CD4-positive, alpha-beta T cell treated with Interleukin-17A for 4 hours (primary cell): ENCODE measurements at regions not wholly inside any gene's neighbourhood (a gene's known extent, or its start where the extent isn't known, plus 50 kb on each side); places are given as distances from the start of the nearest gene placed in this dataset.
"Not testable (repeated sequence)": the region's sequence is repeated elsewhere in the genome, so short reads cannot be mapped to it uniquely, and the experiment has no call there.

Experiments used
- DNase-seq: peaks from one replicate; pipeline ENCODE4 v3.0.0-alpha.2; 2020; ENCODE audit warnings: mixed read lengths

DNA sequence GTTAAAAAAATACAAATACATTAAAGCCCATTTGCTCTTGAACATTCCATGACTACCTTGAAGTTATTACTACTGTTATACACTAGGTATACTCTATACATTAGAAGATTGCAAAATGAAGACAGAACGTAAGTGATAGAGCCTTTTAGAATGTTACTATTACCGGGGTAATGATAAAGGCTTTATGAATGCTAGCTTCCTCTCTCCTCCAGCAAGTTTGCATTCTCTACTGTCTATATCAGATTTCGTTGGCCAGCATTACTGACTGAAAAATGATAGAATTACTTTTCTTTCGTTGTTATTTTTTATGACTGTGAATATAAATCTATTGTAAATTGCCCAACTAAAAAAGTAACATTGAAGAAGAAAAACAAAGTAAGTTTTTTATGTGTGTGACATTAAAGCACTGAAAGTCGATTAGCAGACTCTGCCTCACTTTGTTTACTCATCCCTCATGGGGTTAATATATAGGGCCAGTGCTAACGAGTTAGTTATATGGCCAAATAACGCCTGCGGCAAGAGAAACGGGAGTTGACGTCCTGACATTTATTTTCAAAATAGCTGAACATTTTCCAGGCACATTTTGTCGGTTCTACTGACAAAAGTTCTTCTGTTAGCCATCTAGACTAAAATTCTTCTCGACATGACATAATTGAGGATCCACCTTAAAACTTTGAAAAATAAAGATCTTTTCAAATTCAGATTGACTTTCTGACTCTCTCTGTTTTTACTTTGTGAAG is 163.8 kb upstream of the KITLG start:
- no peak for DNase-seq

DNA sequence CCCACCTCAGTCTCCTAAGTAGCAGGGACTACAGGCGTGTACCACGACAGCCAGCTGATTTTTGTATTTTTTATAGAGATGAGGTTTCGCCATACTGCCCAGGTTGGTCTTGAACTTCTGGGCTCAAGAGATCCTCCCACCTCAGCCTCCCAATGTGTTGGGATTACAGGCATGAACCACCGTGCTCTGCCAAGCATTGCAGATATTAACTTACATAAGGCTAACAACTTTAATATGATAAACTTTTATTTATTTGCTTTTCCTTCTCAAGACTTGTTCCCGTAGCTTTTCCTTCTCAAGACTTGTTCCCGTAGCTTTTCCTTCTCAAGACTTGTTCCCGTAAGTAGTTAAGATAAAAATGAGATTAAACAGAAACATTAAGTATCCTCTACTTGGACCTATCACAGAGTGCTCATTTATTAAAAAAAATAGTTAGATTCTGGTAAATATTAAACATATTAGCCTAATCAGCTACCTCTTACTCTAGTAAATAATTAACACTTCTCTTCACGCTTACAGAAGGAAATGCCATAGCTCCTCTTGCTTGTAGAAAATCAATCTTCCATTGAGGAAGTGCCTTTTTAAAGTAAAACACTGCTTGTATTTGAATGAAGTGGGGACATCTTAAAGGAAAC is 157.7 kb upstream of the KITLG start:
- no peak for DNase-seq

DNA sequence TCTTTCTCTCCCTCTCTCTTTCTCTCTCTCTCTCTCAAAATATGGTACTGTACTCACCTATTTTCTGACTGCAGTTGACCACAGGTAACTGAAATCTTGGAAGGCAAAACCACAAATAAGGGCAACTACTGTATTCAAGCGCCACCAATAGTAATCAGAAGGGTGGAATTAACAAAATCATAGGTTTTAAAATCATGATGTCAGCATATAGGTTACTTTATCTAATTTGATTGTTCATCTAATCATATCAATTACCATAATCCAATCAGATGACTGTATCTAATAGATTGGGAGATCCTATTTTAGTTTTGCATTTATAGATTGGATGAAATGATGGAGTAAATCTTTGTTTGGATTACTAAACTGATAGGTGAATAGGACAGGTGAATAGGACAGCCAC is 155.8 kb upstream of the KITLG start:
- no peak for DNase-seq

DNA sequence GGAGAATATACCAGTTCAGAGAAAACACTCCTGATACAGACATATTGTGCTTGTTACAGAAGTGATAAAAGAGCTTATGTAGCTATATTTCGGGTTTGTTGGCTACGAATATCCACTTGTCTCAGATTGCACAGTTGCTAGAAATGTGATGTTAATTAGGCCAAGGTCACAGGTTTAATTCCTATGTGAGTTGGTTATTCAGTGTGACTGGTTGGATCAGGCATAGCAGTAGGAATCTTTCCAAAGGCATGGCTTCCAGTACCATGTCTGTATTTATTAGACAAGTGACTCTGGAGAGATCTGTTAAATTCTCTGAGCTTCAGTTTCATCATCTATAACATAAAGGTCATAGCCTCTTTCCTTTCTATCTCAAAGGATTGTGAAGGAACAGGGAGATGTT is 152.7 kb upstream of the KITLG start:
- no peak for DNase-seq

DNA sequence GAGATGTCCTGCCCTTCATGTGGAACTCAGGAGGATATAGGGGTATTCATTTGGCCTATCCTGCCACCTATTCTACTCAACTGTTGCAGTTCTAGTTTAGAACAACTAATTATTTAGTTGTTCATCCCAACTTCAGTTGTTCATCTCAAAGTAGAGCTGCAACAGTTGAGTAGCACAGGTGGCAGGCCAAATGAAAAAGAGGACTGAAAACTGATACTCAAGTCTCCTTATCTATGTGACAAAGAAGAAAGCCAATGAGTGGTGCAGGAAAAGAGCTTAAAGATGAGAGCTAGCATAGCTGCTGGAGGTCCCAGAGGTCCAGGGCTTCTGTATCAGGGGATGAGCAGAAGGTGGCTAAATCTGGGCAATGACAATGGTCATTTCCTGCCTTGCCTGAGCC is 148.9 kb upstream of the KITLG start:
- no peak for DNase-seq

DNA sequence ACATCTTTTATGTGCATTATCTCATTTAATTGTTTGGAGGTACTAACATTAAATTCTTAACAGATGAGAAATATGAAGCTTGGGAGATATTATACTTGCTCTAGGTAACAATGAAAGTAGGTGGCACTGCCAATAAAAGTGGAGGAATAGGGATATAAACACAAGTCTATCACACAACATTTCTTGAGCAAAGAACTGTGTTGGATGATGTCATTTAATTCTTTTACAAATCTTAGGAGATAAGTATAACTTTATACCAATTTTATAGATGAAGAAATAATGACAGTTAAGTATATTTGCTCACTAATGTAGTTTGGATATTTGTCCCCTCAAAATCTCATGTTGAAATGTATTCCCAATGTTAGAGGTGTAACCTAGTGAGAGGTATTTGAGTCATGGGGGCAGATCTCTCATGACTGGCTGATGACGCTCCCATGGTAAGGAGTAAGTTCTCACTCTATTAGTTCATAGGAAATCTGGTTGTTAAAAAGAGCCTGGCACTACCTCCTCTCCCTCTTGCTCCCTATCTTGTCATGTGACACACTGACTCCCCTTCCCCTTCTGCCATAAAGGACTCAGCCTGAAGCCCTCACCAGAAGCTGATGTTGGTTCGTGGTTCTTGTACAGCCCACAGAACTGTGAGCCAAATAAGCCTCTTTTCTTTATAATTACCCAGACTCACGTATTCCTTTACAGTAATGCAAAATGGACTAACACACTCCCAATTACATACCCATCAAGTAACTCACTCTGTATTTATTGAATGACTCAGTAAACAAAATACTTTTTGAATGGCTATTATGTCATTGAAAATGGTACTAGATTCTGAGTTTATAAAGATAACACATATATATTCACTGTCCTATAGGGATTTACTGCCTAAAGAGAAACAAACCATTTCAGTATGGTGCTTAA is 146.8 kb upstream of the KITLG start:
- no peak for DNase-seq

DNA sequence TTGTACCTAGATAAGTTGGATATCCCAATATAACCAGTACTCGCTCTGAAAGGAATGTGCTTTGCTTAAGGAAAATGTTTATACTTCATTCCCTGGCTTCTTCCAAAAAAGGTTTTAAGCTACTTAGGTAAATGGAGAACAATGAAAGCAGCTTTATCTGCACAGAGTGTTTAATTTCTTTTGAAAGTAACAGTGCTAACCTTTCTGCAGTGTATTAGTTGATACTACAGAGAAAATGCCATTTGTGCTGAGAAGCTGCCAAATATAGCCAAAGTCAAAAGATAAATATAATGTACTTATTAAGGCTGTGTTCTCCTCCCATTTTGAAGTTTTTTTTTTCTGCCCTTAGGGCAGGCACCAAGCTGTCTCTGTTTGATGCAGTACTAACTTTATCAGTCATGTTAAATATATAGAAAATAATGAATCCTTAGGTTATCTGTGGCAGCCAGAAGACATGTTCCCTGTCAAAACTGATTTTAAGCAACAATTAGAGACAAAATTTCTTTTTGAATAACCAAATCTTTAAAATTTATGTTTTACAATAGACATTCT is 145.4 kb upstream of the KITLG start:
- no peak for DNase-seq

DNA sequence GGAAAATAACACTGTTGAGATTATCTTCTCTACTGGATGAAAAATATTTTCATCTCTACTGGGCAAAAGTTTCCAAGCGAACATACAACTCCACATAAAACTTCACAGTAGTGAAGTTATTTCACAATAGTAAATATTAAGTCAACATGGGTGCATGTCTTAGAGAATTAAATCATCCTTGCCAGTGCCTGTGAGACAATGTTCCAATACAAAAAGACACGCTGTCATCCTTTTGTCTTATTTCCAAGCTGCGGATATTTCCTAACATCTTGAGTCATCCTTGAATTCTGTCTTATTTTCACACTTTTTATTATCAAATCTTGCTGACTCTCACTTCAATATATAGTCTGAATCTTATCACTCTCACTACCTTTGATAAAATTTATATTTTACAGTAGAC is 142.9 kb upstream of the KITLG start:
- no peak for DNase-seq

DNA sequence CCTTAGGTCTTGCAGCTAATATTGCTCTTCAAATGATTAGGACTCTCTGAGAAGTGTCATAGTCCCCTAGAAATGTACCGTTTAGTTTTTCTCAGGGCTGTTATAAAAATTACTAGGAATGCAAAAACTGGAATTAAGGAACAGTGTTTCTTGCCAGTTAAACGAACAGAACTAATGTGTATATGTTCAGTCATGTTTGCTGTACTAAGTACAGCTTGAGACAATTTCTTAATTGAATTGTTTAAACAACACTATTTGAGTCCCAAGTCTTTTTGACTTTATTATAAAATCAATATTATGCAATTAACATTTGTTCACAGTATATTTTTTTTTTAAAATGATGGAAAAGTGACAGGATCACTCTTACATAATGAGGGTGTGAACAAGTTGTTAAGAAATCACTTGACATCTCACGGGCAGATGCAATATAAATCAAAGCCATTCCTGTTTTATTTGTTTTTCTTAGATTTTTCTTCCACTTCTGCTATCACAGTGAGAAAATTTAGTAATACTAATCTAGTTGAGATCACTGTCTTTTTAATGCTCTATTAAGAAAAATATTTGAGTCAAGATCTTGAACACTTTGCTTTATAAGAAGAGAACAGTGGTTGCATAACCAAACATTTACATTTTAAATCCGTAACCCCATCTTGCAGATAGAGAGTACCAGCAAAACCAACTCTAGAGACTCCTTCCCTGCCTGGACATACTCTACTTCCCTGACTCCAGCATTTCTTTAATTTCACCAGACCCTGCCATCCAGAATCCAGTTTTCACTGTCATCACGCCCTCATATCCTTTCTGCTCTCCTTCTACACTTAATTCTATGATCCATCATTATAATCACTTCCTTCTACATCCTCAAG is 140.7 kb upstream of the KITLG start:
- no peak for DNase-seq

DNA sequence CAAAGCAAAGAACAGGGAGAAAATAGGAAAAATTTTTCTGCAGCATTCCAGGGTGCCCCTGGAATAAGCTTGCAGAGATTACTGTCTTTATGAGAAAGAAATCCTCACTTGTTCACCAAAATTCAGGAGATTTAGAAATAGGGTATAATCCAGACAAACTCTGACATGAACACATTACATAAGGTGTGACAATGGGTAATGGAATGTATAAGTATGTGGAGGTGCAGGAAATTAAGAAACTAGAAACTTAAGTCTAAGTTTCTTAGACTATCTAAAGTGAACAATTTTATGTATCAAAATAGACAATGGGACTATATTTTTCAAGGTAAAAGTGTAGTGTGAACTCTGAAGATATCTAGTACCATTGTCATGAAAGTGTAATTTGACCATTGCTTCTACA is 140.0 kb upstream of the KITLG start:
- no peak for DNase-seq

DNA sequence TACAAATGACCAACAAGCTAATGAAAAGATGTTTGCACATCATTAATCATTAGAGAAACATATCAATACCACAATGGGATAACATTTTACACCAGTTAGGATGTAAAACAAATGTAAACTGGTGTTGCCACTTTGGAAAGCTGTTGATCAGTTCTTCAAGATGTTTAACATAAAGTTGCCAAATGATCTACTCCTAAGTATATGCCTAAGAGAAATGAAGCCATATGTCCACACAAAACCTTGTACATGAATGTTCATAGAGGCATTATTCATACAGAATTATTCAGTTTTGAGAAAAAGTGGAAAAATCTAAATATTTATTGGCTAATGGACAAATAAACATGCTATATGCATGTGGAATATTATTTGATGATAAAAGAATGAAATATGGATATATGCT is 136.9 kb upstream of the KITLG start:
- DNase-seq, result no peak

DNA sequence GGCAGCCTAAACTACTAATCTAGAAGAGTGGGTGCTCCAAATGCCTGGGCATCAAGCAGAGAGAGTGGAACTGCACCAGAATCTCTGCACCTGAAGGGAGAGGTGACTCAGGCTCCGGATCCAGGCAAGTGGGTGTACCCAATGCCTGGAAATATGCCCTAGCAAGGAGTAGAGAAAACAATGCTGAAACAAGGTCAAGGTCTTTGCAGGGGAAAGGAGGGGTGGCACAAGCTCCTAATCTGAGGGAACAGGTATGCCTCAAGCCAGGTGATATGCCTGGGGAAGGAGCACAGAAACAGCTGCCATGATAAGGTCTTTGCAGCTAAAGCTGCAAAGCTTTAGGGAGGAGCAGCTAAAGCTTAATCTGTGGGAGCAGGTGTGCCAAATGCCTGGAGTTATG is 136.0 kb upstream of the KITLG start:
- no peak for DNase-seq

DNA sequence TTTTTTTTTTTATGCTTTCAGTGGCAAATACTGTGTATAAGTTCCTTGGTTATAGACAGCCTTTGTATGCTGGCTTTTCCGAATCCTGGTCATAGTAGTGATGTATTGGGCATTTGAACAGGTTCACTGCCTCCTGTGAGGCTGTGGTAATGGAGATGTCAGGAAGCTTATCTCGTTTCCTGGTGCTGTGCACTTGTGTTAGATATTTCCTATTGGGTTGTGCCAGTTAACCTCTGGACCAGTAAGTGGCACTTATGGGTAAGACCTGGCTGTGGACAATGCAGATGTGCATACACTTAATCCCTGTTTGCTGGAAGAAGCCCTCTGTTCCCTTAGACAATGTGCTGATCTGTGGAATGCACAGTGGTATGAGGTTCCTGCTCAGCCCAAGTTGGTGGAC is 135.4 kb upstream of the KITLG start:
- DNase-seq, result no peak

DNA sequence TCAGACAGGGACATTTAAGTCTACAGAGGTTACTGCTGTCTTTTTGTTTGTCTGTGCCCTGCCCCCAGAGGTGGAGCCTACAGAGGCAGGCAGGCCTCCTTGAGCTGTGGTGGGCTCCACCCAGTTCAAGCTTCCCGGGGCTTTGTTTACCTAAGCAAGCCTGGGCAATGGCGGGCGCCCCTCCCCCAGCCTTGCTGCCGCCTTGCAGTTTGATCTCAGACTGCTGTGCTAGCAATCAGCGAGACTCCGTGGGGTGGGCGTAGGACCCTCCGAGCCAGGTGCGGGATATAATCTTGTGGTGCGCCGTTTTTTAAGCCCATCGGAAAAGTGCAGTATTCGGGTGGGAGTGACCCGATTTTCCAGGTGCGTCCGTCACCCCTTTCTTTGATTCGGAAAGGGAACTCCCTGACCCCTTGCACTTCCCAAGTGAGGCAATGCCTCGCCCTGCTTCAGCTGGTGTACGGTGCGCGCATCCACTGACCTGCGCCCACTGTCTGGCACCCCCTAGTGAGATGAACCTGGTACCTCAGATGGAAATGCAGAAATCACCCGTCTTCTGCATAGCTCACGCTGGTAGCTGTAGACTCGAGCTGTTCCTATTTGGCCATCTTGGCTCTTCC is 134.1 kb upstream of the KITLG start:
- not testable (repeated sequence) for DNase-seq

DNA sequence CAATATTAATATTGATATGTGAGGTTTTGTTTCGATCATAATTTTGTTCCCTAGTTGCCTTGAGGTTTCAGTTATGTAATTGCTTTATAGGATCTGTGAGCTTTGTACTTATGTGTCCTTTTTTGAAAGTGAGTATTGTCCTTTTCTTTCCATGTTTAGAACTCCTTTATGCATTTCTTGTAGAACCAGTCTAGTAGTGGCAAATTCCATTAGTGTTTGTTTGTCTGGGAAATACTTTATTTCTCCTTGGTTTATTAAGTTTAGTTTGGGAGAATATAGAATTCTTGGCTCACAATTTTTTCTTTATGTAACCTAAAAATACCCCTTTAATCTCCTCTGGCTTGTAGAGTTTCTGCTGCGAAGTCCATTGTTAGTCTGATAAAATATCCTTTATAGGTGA is 127.5 kb upstream of the KITLG start:
- DNase-seq, result no peak

DNA sequence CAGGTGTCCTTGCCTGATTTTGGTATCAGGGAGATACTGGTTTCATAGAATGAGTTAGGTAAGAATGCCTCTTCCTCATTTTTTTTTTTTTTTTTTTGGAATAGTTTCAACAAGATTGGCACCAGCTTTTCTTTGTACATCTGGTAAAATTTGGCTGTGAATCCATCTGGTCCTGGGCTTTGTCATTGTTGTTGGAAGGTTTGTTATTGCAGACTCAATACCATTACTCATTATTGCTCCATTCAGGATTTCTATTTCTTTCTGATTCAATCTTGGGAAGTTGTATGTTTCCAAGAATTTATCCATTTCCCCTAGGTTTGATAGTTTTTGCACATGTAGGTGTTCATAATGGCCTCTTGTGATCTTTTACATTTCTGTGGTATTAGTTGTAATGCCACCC is 126.0 kb upstream of the KITLG start:
- DNase-seq, result no peak

DNA sequence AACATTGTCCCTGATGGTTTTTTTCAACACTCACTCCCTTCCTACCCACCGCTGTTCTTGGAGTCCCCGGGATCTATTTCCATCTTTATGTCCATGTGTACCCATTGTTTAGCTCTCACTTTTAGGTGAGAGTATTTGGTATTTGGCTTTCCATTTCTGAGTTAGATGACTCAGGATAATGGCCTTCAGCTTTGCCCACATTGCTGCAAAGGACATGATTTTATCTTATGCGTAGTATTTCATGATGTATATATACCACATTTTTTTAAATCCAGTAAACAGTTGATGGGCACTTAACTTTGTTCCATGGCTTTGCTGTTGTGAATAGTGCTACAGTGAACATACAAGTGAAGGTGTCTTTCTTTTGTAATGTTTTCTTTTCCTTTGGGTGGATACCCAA is 123.5 kb upstream of the KITLG start:
- no peak for DNase-seq

DNA sequence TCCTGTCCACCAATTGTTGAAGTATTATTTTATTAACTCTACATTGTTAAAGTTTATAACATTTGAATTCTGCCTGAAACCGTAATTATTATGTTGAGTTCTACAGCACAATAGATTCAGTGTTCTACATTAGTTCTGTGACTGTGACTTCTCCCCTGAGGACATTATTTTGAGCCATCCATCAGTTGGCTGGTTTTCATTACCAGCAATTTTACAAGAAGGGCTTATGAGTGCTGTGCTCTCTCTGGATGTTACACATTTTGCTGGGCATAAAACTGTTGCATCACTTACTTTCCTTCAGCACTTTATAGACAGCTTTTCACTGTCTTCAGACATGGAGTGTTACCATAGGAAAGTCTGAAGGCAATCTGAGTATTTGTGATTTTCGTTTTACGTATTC is 118.2 kb upstream of the KITLG start:
- DNase-seq, result no peak

DNA sequence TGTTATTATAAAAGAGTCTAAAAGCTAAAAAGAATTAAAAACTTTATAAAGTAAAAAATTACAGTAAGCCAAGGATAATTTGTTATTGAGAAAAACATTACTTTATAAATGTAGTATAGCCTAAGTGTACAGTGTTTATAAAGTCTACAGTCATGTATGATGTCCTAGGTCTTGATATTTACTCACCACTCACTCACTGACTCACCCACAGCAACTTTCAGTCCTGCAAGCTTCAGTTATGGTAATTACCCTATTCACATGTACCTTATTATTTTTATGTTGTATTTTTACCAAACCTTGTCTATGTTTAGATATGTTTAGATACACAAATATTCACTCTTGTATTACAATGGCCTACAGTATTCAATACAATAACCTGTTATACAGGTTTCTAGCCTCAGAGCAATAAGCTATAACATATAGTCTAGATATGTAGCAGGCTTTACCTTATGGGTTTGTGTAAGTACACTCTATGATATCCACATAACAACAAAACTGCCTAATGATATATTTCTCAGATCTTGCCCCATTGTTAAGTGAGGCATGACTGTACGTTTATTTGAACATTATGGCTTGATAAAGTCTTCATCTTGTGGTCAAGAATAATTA is 113.7 kb upstream of the KITLG start:
- DNase-seq, result no peak

DNA sequence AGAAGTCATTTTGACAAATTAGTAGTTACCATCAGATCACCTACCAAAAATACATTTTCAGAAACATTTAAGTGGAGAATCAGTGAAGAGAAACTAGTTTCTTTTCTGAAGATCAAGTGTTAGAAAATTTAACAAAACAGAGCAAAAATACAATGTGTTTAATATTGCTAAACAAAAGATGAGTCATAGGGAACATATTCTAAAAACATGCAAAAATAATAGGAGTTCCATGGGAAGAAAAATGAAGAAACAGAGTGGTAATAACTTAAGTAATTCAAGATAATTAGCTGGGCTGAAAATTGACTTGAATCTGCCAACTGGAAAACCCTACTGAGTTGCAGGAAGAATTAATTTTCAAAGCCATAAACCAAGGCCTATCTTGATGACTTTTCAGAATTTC is 111.5 kb upstream of the KITLG start:
- no peak for DNase-seq

DNA sequence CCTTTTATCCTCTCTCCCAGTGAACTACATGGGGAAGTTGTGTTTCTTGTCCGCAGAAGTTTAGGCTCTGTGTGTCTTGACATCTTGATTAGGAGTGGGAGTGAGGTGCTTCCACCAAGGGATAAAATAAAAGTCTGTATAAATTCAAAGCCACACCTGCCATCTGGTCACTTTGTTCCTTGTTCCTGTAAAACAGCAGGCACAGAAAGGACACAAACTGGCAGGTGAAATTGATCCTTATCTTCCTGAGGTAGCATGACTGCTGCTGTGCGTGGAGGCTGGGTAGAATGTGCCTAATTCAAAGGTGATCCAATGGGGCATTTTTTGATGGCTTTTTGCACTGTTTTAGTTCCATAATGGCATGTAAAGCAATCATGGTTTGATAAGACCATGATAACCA is 104.3 kb upstream of the KITLG start:
- DNase-seq, result no peak

DNA sequence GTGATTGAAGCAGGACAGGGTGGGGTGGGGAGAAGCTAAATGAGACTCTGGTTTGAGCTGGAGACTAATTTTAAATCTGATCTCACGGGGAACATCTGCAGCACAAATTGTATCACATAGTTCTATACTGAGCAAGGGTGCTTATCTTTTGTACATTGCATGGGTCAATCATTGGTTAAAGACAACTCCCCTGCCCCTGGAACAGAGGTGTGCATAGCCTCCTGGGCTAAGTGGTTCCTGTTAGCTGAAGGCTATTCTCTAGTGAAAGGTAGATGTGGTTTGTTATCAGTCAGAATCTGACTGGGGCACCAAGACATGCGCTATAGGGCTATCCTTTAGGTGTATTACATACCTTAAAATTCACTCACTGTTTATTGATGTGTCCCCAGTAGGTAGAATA is 103.9 kb upstream of the KITLG start:
- no peak for DNase-seq
